RPMI8226 (cell line): ENCODE measurements at regions not wholly inside any gene's neighbourhood (a gene's known extent, or its start where the extent isn't known, plus 50 kb on each side); places are given as distances from the start of the nearest gene placed in this dataset.
A peak's percentile ranks its signal among the peaks of the same experiment; 100 is the strongest.

Experiments used
- DNase-seq: peaks from one replicate; pipeline ENCODE4 v3.0.0-alpha.2; 2015

GRCh38 chr2:240349133-240350005 lies 86.1 kb upstream of the GPC1 start:
- DNase-seq, result no peak

- DNase-seq, result no peak
These were observed 85.5 kb upstream of the GPC1 start for GRCh38 chr2:240350006-240350355.

- no peak for DNase-seq
These were observed 84.8 kb upstream of the GPC1 start for GRCh38 chr2:240350696-240351087.

GRCh38 chr2:240351088-240351741 lies 84.2 kb upstream of the GPC1 start:
- no peak for DNase-seq

GRCh38 chr2:240351826-240352426 lies 83.5 kb upstream of the GPC1 start:
- DNase-seq, result peak; percentile 36

- no peak for DNase-seq
These were observed 82.2 kb upstream of the GPC1 start for GRCh38 chr2:240353086-240353798.

- no peak for DNase-seq
These were observed 81.5 kb upstream of the GPC1 start for GRCh38 chr2:240353944-240354343.

GRCh38 chr2:240355001-240355891 lies 80.2 kb upstream of the GPC1 start:
- DNase-seq, result no peak

GRCh38 chr2:240355962-240356361 lies 79.5 kb upstream of the GPC1 start:
- no peak for DNase-seq

- no peak for DNase-seq
These were observed 78.5 kb upstream of the GPC1 start for GRCh38 chr2:240356700-240357640.

- no peak for DNase-seq
These were observed 77.8 kb upstream of the GPC1 start for GRCh38 chr2:240357641-240358012.

GRCh38 chr2:240358080-240358479 lies 77.4 kb upstream of the GPC1 start:
- DNase-seq, result no peak

- no peak for DNase-seq
These were observed 76.6 kb upstream of the GPC1 start for GRCh38 chr2:240358821-240359397.

- DNase-seq, result no peak
These were observed 75.8 kb upstream of the GPC1 start for GRCh38 chr2:240359695-240360094.

GRCh38 chr2:240360645-240361475 lies 74.6 kb upstream of the GPC1 start:
- no peak for DNase-seq

GRCh38 chr2:240362216-240362755 lies 73.2 kb upstream of the GPC1 start:
- DNase-seq, result no peak

GRCh38 chr2:240362826-240363745 lies 72.4 kb upstream of the GPC1 start:
- DNase-seq, result no peak
